HUES64 (cell line): ENCODE measurements at regions not wholly inside any gene's neighbourhood (a gene's known extent, or its start where the extent isn't known, plus 50 kb on each side); places are given as distances from the start of the nearest gene placed in this dataset.

Experiments
- H3K27ac ChIP-seq: 2 replicates; pipeline ENCODE4 v1.7.0; 2013; ENCODE audit warnings: low read depth, low read length, inconsistent platforms
- H3K27me3 ChIP-seq: 2 replicates; pipeline ENCODE4 v1.6.1; 2013; ENCODE audit warnings: mild to moderate bottlenecking, low read length; ENCODE audit not compliant: insufficient read depth
- H3K36me3 ChIP-seq: 2 replicates; pipeline ENCODE4 v1.6.1; 2013; ENCODE audit warnings: mild to moderate bottlenecking, low read length; ENCODE audit not compliant: insufficient read depth
- H3K4me1 ChIP-seq: 2 replicates; pipeline ENCODE4 v1.6.1; 2013; ENCODE audit warnings: mild to moderate bottlenecking, low read length, moderate library complexity; ENCODE audit not compliant: insufficient read depth
- H3K4me3 ChIP-seq: 2 replicates; pipeline ENCODE4 v1.5.1; 2013; ENCODE audit warnings: mild to moderate bottlenecking, low read length, moderate library complexity
- H3K9ac ChIP-seq: 2 replicates; pipeline ENCODE4 v1.6.1; 2013; ENCODE audit warnings: mild to moderate bottlenecking, low read depth, low read length
- H3K9me3 ChIP-seq: 2 replicates; pipeline ENCODE4 v1.6.1; 2013; ENCODE audit warnings: low read depth, low read length; ENCODE audit not compliant: insufficient read depth
- WGBS: fragments of 150-250, 120-280 bp; methylation state at CpG from one replicate; pipeline ENCODE4 v1.1.7; 2013; ENCODE audit warnings: missing lambda C conversion rate; 5-methylcytosine and 5-hydroxymethylcytosine counted together

DNA sequence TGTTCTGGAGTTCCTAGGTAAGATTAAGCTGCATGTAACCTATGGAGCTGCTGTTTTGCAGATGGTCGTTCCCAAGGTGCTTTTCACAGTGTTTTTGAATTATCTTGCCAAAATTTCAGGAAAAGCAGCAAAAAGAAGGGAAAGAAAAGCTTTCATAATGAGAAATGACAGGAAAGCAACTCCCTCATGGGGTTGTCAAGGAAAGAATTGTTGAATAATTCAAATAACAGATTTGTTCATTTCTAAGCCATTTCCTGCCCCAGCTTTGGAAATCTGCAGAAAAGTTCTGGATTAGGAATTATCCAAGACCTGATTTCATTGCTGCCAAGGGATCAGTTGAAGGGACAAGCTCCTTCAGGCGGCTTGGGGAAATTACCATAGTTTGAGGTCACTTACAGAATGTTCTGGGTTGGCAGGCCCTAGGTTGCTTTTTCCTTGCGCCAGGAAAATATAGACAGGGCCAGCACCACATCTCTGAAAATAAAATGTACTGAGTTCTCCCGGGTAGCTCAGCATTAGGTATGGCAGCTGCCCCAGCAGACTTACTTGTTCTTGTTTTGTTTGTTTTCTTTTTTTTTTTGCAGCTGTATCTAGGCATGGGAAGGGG lies 354.7 kb downstream of the STIM2 start:
- Histone ChIP-seq H3K4me1 (no peaks in the 10 kb centered on the region; the same call in 1 of the 2 replicates), H3K9ac (no peak overlapping the region), H3K4me3 (no peak overlapping the region), H3K27ac (no peak overlapping the region), H3K9me3 (no peaks in the 10 kb centered on the region), H3K27me3 (no peaks in the 10 kb centered on the region), H3K36me3 (no peaks in the 10 kb centered on the region)
- WGBS, result 92% methylated on average over 4 of the region's 4 CpGs

DNA sequence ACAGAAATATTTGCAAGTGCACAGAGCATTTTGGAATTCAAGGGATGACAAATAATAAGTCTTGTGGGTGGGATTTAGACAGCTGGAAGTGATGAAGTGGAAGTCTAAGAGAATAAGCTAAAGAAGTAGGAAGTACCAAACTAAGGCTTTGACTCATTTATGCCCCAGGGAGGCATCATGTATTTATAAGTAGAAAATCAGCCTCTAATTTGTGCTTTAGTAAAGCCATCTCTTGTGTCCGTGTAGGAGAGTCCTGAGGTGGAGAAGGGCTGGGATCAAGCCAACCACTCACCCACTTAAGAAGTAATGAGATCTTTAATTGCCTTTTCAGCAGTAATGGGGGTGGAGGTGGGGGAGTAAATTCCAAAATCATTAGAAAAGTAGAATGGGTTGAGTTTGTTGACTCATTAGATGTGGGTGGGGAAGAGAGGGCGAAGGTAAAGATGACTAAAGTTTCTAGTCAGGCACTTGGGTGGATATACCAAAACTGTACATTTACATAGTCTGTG lies 356.7 kb downstream of the STIM2 start:
- WGBS, result 85% methylated on average over 2 of the region's 2 CpGs
- H3K9ac ChIP-seq, result no peak overlapping the region
- no peaks in the 10 kb centered on the region for H3K9me3 ChIP-seq
- H3K4me3 ChIP-seq, result no peak overlapping the region
- H3K36me3 ChIP-seq, result no peaks in the 10 kb centered on the region
- H3K27ac ChIP-seq, result no peak overlapping the region
- no peaks in the 10 kb centered on the region for H3K27me3 ChIP-seq
- H3K4me1 ChIP-seq, result no peaks in the 10 kb centered on the region; the same call in 1 of the 2 replicates

DNA sequence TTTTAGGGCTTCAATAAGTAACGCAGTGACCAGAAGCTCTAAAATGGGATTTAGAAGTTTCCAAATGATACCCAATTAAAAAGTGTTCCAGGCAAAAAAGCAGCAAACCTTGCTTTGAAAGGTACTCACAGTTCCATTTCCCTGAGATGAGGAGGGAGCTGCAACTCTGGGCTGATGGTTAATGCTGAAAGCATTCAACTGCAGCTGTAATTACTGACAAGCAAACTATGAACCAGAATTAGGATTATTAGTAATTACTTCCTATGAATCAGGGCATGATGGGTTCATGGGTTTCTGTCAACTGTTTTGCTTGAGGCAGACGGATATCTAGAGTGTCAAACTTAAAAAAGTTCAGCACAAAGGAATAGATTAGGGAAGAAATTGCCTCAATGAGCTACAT lies 357.4 kb downstream of the STIM2 start:
- no peaks in the 10 kb centered on the region for H3K36me3 ChIP-seq
- H3K27ac ChIP-seq, result no peak overlapping the region
- no peaks in the 10 kb centered on the region; the same call in 1 of the 2 replicates for H3K4me1 ChIP-seq
- 89% methylated on average over 2 of the region's 2 CpGs for WGBS
- H3K9ac ChIP-seq, result no peak overlapping the region
- no peaks in the 10 kb centered on the region for H3K9me3 ChIP-seq
- H3K4me3 ChIP-seq, result no peak overlapping the region
- no peaks in the 10 kb centered on the region for H3K27me3 ChIP-seq

DNA sequence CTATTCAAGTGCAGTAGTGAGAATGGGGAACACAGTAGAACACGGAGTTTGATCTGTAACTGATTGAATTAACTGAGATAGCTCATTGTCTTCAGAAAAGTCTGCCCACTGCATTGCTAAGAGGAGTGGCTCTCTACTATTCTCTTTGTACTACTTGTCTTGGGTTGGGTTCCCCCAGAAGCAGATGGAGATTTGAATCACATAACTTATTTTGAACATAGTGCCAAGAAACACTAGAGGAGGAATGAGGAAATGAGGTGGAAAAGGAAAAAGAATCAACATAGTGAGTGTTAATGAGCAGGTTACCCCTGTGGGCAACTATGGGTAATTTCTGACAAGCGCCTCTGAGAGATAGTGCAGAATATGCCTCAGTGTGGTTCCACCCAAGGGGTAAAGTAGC lies 362.7 kb downstream of the STIM2 start:
- H3K9ac ChIP-seq, result no peak overlapping the region
- no peaks in the 10 kb centered on the region for H3K9me3 ChIP-seq
- H3K4me1 ChIP-seq, result no peaks in the 10 kb centered on the region
- H3K4me3 ChIP-seq, result no peak overlapping the region
- WGBS, result 91% methylated on average over 2 of the region's 2 CpGs
- no peaks in the 10 kb centered on the region for H3K27me3 ChIP-seq
- no peaks in the 10 kb centered on the region for H3K36me3 ChIP-seq
- no peak overlapping the region for H3K27ac ChIP-seq

DNA sequence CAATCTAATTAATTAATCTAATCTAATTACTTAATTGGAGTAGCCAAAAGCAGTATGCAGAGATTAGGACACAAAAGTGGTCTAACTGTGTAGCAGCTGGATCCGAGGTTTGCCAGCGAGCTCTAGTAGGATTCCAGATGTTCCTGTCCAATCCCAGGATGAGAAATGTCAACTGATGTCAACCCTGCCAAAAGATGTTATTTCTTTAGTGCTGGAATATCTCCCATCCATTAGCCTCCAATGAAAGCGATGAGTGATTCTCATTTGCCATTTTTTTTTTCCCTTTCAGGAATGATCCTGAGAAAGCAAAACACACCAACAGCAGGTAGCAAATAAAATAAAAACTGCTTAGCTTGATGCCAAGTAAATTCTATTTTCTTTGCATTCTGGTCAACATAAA lies 372.9 kb downstream of the STIM2 start:
- Histone ChIP-seq H3K27me3 (no peaks in the 10 kb centered on the region), H3K27ac (no peak overlapping the region), H3K36me3 (no peaks in the 10 kb centered on the region), H3K9ac (no peak overlapping the region), H3K9me3 (no peaks in the 10 kb centered on the region), H3K4me1 (no peaks in the 10 kb centered on the region), H3K4me3 (no peak overlapping the region)
- 95% methylated on average over 3 of the region's 3 CpGs for WGBS

DNA sequence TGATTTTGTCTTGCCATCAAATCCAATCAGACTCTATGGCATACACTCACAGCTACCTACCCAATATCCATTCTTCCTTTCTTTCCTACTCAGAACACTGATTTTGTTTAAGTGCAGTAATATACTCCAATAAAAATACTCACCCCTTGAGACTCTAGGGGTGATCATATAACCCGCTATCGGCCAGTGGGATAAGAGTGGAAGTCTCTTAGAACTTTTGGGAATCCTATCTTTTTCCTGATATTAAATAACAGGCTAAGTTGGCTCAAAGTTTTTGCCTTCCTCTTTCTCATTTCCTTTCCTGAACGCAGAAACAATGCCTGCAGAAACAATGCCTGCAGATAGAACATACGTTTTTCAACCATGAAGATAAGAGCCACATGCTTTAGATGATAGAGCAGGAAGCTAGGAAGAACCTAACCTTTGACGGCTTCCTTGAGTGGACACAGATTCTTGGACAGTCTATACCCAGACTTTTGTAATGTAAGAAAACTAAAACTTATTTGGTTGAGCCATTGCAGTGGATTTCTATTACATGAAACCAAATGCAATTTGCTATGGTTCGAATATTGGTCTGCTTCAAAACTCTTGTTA lies 373.8 kb downstream of the STIM2 start:
- Histone ChIP-seq H3K27ac (no peak overlapping the region), H3K4me3 (no peak overlapping the region), H3K27me3 (no peaks in the 10 kb centered on the region), H3K9ac (no peak overlapping the region), H3K9me3 (no peaks in the 10 kb centered on the region), H3K36me3 (no peaks in the 10 kb centered on the region), H3K4me1 (no peaks in the 10 kb centered on the region)
- 92% methylated on average over 6 of the region's 6 CpGs for WGBS

DNA sequence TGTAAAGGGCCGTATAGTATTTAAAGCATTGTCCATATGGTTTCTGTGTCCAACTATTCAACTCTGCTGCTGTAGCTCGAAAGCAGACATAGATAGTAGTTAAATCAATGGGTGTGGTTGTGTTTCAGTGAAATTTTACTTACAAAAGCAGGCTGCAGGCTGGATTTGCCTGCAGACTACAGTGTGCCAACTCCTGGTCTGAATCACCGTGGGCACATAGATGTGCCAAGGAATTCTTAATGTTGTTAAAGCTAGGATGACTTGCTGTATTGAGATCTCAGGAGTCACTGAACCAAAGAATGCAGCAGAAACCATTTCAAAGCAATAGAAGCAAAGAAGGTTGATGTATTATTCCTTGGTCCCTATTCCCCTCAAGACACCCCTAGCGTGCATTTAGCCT lies 379.0 kb downstream of the STIM2 start:
- H3K9me3 ChIP-seq, result no peaks in the 10 kb centered on the region
- no peak overlapping the region for H3K9ac ChIP-seq
- H3K4me1 ChIP-seq, result no peaks in the 10 kb centered on the region
- WGBS, result 89% methylated on average over 4 of the region's 4 CpGs
- H3K4me3 ChIP-seq, result no peak overlapping the region
- no peaks in the 10 kb centered on the region for H3K36me3 ChIP-seq
- no peak overlapping the region for H3K27ac ChIP-seq
- no peaks in the 10 kb centered on the region for H3K27me3 ChIP-seq

DNA sequence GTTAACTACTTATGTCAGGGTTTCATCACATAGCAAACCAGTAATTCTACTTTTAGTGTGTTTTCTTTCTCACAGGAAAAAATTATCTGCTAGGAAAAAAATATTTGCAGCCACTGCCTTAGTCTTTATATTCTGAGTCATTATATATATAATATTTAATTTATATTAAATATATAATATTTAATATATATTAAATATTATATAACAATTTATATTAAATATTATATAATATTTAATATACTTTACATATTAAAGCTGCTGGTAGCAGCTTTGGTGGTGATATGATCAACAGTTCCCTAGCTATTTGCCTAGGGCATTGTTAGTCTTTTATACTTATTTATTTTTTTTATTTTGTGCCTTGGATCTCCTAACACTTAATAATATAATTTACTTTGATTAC lies 381.6 kb downstream of the STIM2 start:
- H3K4me3 ChIP-seq, result no peak overlapping the region
- no peaks in the 10 kb centered on the region for H3K36me3 ChIP-seq
- H3K27me3 ChIP-seq, result no peaks in the 10 kb centered on the region
- H3K9ac ChIP-seq, result no peak overlapping the region
- H3K9me3 ChIP-seq, result no peaks in the 10 kb centered on the region
- H3K4me1 ChIP-seq, result no peaks in the 10 kb centered on the region
- H3K27ac ChIP-seq, result no peak overlapping the region

DNA sequence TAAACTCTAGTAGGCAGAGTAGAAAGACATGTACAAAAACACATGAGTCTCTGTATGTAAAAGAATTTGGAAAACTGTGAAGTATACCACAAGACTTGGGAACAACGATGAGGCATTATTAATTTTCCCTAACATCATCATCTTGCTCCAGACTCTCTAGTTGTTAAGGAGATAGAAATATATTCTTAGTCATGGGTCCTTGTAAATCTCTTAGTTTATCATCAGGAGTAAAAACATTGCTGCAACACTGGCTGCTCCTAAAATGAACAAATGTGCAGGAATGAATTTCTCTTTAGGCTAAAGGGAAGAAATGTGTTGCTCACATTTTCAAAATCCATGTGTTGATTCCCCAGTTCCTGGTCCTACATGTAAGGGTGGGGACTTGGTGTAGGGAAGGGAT lies 384.6 kb downstream of the STIM2 start:
- no peak overlapping the region for H3K9ac ChIP-seq
- no peaks in the 10 kb centered on the region for H3K36me3 ChIP-seq
- no peak overlapping the region for H3K27ac ChIP-seq
- H3K27me3 ChIP-seq, result no peaks in the 10 kb centered on the region
- 0 out of 2 replicates have a peak, but pooled peaks cover 4% of the 10 kb centered on the region for H3K9me3 ChIP-seq
- H3K4me3 ChIP-seq, result no peak overlapping the region
- WGBS, result no CpG with 5 or more reads among the region's 1 CpG
- no peaks in the 10 kb centered on the region for H3K4me1 ChIP-seq

DNA sequence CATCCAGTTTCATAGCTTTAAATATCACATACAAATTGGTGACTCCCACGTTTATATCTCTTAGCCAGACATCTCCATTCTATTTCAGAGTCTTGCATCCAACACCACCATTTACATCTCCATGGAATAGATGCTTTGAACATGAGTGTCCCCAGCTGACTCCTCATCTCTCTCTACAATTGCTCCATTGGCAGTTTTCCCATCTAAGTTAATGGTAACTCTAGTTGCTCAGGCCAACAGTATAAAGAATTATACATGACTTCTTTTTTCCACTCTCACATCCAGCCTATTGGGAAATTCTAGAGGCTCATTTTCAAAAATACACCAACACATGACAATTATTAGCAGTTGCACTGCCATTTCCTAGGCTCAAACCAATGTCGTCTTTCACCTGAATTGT lies 388.2 kb downstream of the STIM2 start:
- no peaks in the 10 kb centered on the region for H3K36me3 ChIP-seq
- peaks cover under 1% of the 10 kb centered on the region; the same call in 1 of the 2 replicates for H3K4me1 ChIP-seq
- H3K27me3 ChIP-seq, result no peaks in the 10 kb centered on the region
- H3K27ac ChIP-seq, result no peak overlapping the region
- 0 out of 2 replicates have a peak, but pooled peaks cover 5% of the 10 kb centered on the region for H3K9me3 ChIP-seq
- 82% methylated on average over 2 of the region's 2 CpGs for WGBS
- H3K4me3 ChIP-seq, result no peak overlapping the region
- no peak overlapping the region for H3K9ac ChIP-seq

DNA sequence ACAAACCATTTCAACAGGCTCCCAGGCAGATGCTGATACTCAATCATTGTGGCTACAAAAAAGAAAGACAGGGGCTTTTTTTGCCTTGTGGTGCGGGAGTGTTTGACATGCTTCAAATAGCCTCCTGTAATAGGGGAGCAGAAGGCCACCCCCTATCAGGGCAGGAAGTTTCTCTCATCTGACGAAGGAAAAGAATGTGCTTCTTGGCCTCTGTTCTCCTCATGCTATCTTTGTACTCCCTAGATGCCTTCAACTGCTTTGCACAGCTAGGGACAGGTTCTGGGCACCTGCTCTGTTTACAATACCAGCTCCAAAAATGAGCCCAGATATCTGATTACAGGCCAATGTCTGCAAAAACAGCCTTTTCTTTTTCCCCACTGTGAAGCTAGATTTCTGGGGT lies 391.1 kb downstream of the STIM2 start:
- Histone ChIP-seq H3K27me3 (no peaks in the 10 kb centered on the region), H3K9ac (no peak overlapping the region), H3K36me3 (no peaks in the 10 kb centered on the region), H3K4me3 (no peak overlapping the region), H3K4me1 (peaks cover 5% of the 10 kb centered on the region), H3K9me3 (0 out of 2 replicates have a peak, but pooled peaks cover 5% of the 10 kb centered on the region), H3K27ac (no peak overlapping the region)
- WGBS, result 75% methylated on average over 2 of the region's 2 CpGs
